ENCODE measurements at regions not wholly inside any gene's neighbourhood (a gene's known extent, or its start where the extent isn't known, plus 50 kb on each side); places are given as distances from the start of the nearest gene placed in this dataset.

DNA sequence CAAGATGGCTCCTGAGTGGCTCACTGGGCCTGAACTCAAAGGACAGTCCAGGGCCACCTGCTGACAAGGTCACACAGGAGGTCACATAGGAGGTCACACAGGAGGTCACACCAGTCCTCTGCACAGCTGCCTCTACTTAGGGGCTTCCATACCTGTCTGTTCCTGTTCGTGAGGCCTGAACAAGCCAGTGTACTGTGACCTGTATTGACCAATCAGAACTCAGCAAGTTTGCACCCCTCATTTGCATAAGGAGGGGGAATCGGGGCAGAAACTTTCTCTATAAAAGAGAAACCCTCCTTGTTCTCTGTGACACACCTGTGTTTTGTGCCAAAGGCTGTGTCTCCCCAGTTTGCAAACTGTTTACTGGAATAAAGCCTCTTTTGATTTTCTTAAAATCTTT, 478.9 kb downstream of the EIPR1 start:
- TF ChIP-seq CTCF (IDR thresholded peaks at IDR 0.05; ENCODE audit: poor library complexity) = no peak
- TF ChIP-seq EZH2 (IDR thresholded peaks at IDR 0.05; ENCODE audit: borderline replicate concordance) = no peak
